ENCODE measurements at regions not wholly inside any gene's neighbourhood (a gene's known extent, or its start where the extent isn't known, plus 50 kb on each side); places are given as distances from the start of the nearest gene placed in this dataset.
"Not testable (repeated sequence)": the region's sequence is repeated elsewhere in the genome, so short reads cannot be mapped to it uniquely, and the experiment has no call there.

- not testable (repeated sequence) for H3K4me1 ChIP-seq (ENCODE audit: control insufficient read depth, insufficient read depth, low read length); H3K4me3 ChIP-seq (ENCODE audit: low read depth, low read length); H3K27ac ChIP-seq (ENCODE audit: low read depth, low read length); H3K9ac ChIP-seq (ENCODE audit: low read depth, low read length); H3K27me3 ChIP-seq (ENCODE audit: control insufficient read depth, insufficient read depth, low read length); H3K36me3 ChIP-seq (ENCODE audit: control insufficient read depth, insufficient read depth, low read length)
- peaks cover 21% of the 10 kb centered on the region for H3K9me3 ChIP-seq (ENCODE audit: control insufficient read depth, insufficient read depth, low read length)
These were observed 1214.2 kb downstream of the FOXD4L5 start for GRCh38 chr9:64070611-64071357.

GRCh38 chr9:64070083-64070482, 1214.9 kb downstream of the FOXD4L5 start:
- not testable (repeated sequence) for H3K9ac ChIP-seq (ENCODE audit: low read depth, low read length); H3K4me1 ChIP-seq (ENCODE audit: control insufficient read depth, insufficient read depth, low read length); H3K36me3 ChIP-seq (ENCODE audit: control insufficient read depth, insufficient read depth, low read length); H3K27ac ChIP-seq (ENCODE audit: low read depth, low read length); H3K4me3 ChIP-seq (ENCODE audit: low read depth, low read length); H3K27me3 ChIP-seq (ENCODE audit: control insufficient read depth, insufficient read depth, low read length)
- H3K9me3 ChIP-seq (ENCODE audit: control insufficient read depth, insufficient read depth, low read length) = peaks cover 26% of the 10 kb centered on the region

- no peaks in the 10 kb centered on the region for H3K4me1 ChIP-seq (ENCODE audit: control insufficient read depth, insufficient read depth, low read length)
These were observed 1218.2 kb downstream of the FOXD4L5 start for GRCh38 chr9:64066736-64067368.

DNA sequence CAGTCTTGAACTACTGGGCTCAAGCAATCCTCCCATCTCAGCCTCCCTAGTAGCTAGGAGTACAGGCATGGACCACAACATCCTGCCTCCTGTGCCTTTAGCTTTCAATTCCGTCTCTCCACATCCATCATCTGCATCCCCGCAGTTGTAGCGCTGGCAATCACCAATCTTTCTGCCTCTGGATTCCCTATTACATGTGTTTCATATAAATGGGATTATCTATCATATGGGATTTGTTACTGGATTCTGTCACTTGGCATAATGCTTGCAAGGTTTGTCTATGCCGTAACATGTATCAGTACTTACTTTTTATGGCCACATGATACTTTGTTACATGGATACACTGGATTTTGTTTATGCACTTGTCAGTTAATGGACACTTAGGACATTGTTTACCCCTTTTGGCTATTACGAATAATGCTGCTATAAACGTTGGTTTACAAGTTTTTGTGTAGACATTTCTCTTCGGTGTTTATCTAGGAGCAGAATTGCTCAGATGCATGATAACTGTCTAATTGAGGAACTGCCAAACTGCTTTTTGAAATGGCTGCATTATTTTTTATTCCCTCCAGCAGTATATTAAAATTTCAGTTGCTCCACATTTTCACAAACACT, 1223.9 kb downstream of the FOXD4L5 start:
- Histone ChIP-seq H3K4me3 (ENCODE audit: low read depth, low read length) (no peak overlapping the region), H3K36me3 (ENCODE audit: control insufficient read depth, insufficient read depth, low read length) (no peaks in the 10 kb centered on the region), H3K27me3 (ENCODE audit: control insufficient read depth, insufficient read depth, low read length) (no peaks in the 10 kb centered on the region), H3K9me3 (ENCODE audit: control insufficient read depth, insufficient read depth, low read length) (peaks cover 28% of the 10 kb centered on the region), H3K4me1 (ENCODE audit: control insufficient read depth, insufficient read depth, low read length) (no peaks in the 10 kb centered on the region), H3K9ac (ENCODE audit: low read depth, low read length) (no peak overlapping the region), H3K27ac (ENCODE audit: low read depth, low read length) (no peak overlapping the region)

More at GRCh38 chr9:64066736-64067368, 1218.2 kb downstream of the FOXD4L5 start:
- Histone ChIP-seq H3K9ac (ENCODE audit: low read depth, low read length) (no peak overlapping the region), H3K4me3 (ENCODE audit: low read depth, low read length) (no peak overlapping the region), H3K9me3 (ENCODE audit: control insufficient read depth, insufficient read depth, low read length) (peaks cover 22% of the 10 kb centered on the region), H3K27ac (ENCODE audit: low read depth, low read length) (no peak overlapping the region), H3K36me3 (ENCODE audit: control insufficient read depth, insufficient read depth, low read length) (no peaks in the 10 kb centered on the region), H3K27me3 (ENCODE audit: control insufficient read depth, insufficient read depth, low read length) (no peaks in the 10 kb centered on the region)

DNA sequence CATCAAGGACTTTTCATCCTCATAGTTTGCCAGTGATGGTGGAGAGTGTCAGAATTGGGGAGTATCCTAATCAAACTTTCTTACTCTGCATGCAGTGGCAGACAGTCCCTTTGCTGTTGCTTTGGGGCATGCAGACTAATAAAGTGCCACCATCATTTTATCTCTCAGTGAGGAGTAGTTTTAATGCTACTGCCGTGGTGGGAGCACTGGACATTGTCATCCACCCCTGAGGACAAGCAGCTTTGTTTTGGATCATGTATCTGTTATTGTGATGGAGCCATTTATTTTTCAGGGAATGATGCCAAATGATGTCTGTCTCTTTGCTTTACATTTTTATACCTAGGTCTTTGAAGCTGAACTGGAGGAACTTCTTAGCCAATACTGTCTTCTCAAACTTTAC, 1226.9 kb downstream of the FOXD4L5 start:
- not testable (repeated sequence) for H3K27ac ChIP-seq (ENCODE audit: low read depth, low read length); H3K9ac ChIP-seq (ENCODE audit: low read depth, low read length); H3K4me3 ChIP-seq (ENCODE audit: low read depth, low read length); H3K27me3 ChIP-seq (ENCODE audit: control insufficient read depth, insufficient read depth, low read length); H3K36me3 ChIP-seq (ENCODE audit: control insufficient read depth, insufficient read depth, low read length); H3K4me1 ChIP-seq (ENCODE audit: control insufficient read depth, insufficient read depth, low read length)
- peaks cover 22% of the 10 kb centered on the region for H3K9me3 ChIP-seq (ENCODE audit: control insufficient read depth, insufficient read depth, low read length)

- H3K4me3 ChIP-seq (ENCODE audit: low read depth, low read length) = no peak overlapping the region
- no peaks in the 10 kb centered on the region for H3K4me1 ChIP-seq (ENCODE audit: control insufficient read depth, insufficient read depth, low read length)
- no peak overlapping the region for H3K9ac ChIP-seq (ENCODE audit: low read depth, low read length)
These were observed 1227.5 kb downstream of the FOXD4L5 start for GRCh38 chr9:64057553-64057952.

DNA sequence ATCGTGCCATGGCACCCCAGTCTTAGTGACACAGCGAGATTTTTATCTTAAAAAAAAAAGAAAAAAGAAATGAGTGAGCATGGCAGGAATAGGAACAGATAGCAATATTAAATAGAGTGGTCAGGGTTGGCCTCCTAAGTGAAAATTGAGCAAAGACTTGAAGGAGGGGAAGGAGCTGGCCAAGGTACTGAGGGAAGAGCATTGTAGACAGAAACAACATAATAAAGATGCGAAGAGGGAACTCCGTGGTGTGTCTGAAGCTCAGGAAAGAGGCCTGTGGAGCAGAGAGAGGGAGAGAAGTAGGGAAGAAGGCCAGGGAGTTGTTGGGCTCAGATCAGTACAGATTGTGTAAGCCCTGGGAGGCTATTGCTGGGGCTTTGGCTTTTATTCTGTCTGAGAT, 1256.1 kb downstream of the FOXD4L5 start:
- H3K27ac ChIP-seq (ENCODE audit: low read depth, low read length); H3K4me1 ChIP-seq (ENCODE audit: control insufficient read depth, insufficient read depth, low read length); H3K9ac ChIP-seq (ENCODE audit: low read depth, low read length); H3K36me3 ChIP-seq (ENCODE audit: control insufficient read depth, insufficient read depth, low read length); H3K4me3 ChIP-seq (ENCODE audit: low read depth, low read length); H3K27me3 ChIP-seq (ENCODE audit: control insufficient read depth, insufficient read depth, low read length): not testable (repeated sequence)
- peaks cover 51% of the 10 kb centered on the region for H3K9me3 ChIP-seq (ENCODE audit: control insufficient read depth, insufficient read depth, low read length)

More at GRCh38 chr9:64057553-64057952, 1227.5 kb downstream of the FOXD4L5 start:
- Histone ChIP-seq H3K27ac (ENCODE audit: low read depth, low read length) (no peak overlapping the region), H3K36me3 (ENCODE audit: control insufficient read depth, insufficient read depth, low read length) (no peaks in the 10 kb centered on the region), H3K27me3 (ENCODE audit: control insufficient read depth, insufficient read depth, low read length) (no peaks in the 10 kb centered on the region), H3K9me3 (ENCODE audit: control insufficient read depth, insufficient read depth, low read length) (peaks cover 22% of the 10 kb centered on the region)

- not testable (repeated sequence) for H3K27ac ChIP-seq (ENCODE audit: low read depth, low read length); H3K4me3 ChIP-seq (ENCODE audit: low read depth, low read length); H3K4me1 ChIP-seq (ENCODE audit: control insufficient read depth, insufficient read depth, low read length); H3K27me3 ChIP-seq (ENCODE audit: control insufficient read depth, insufficient read depth, low read length); H3K36me3 ChIP-seq (ENCODE audit: control insufficient read depth, insufficient read depth, low read length); H3K9ac ChIP-seq (ENCODE audit: low read depth, low read length)
- H3K9me3 ChIP-seq (ENCODE audit: control insufficient read depth, insufficient read depth, low read length) = peaks cover 39% of the 10 kb centered on the region
These were observed 1264.1 kb downstream of the FOXD4L5 start for GRCh38 chr9:64020696-64021491.

GRCh38 chr9:64017666-64018065, 1267.3 kb downstream of the FOXD4L5 start:
- not testable (repeated sequence) for H3K9ac ChIP-seq (ENCODE audit: low read depth, low read length); H3K36me3 ChIP-seq (ENCODE audit: control insufficient read depth, insufficient read depth, low read length); H3K4me3 ChIP-seq (ENCODE audit: low read depth, low read length); H3K27me3 ChIP-seq (ENCODE audit: control insufficient read depth, insufficient read depth, low read length); H3K27ac ChIP-seq (ENCODE audit: low read depth, low read length); H3K4me1 ChIP-seq (ENCODE audit: control insufficient read depth, insufficient read depth, low read length)
- H3K9me3 ChIP-seq (ENCODE audit: control insufficient read depth, insufficient read depth, low read length) = peaks cover 39% of the 10 kb centered on the region

DNA sequence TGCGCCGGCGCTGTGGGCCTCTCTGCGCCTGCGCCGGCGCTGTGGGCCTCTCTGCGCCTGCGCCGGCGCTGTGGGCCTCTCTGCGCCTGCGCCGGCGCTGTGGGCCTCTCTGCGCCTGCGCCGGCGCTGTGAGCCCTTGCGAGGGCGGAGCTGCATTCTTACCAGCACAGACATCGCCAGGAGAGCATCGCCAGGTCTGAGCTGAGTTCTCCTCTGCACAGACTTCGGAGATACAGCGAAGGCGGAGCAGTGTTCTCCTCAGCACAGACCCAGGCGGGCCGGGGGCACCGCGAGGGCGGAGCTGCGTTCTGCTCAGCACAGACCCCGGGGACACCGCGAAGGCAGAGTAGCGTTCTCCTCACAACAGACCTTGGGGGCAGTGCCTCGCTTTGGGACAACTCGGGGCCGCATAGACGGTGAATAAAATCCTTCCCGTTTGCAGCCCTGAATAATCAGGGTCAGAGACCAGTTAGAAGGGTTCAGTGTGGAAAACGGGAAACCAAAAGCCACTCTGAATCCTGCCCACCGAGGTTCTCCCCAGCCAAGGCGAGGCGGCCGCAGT, 1268.1 kb downstream of the FOXD4L5 start:
- H3K27ac ChIP-seq (ENCODE audit: low read depth, low read length); H3K36me3 ChIP-seq (ENCODE audit: control insufficient read depth, insufficient read depth, low read length); H3K4me3 ChIP-seq (ENCODE audit: low read depth, low read length); H3K4me1 ChIP-seq (ENCODE audit: control insufficient read depth, insufficient read depth, low read length); H3K9ac ChIP-seq (ENCODE audit: low read depth, low read length); H3K27me3 ChIP-seq (ENCODE audit: control insufficient read depth, insufficient read depth, low read length): not testable (repeated sequence)
- peaks cover 33% of the 10 kb centered on the region for H3K9me3 ChIP-seq (ENCODE audit: control insufficient read depth, insufficient read depth, low read length)

Data from HUES48 (cell line).